ENCODE measurements at regions not wholly inside any gene's neighbourhood (a gene's known extent, or its start where the extent isn't known, plus 50 kb on each side); places are given as distances from the start of the nearest gene placed in this dataset.
A peak's percentile ranks its signal among the peaks of the same experiment; 100 is the strongest.

DNA sequence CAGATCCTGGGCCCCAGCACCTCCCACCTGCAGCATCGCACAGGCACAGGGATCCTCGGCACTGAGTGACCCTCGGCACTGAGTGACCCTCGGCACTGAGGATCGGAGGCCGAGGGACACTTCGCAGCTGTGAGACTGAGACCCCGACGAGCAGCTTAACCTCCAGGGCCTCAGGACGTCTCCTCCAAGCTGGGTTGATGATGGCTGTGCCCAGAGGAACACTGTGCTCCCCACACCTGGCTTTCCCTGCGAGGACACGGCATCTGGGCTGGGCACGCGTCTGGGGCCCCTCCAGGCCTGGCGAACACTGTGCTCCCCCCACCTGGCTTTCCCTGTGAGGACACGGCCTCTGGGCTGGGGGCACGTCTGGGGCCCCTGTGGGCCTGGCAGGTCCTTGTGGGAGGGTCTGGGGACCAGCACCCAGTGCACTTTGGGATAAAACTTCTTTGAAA lies 158.3 kb upstream of the PPP2R2D start:
- no peaks in the 10 kb centered on the region for H3K79me2 ChIP-seq
- H3K36me3 ChIP-seq (replicated peaks; ENCODE audit: insufficient read depth, low read depth), result no peaks in the 10 kb centered on the region
- no peak for TF ChIP-seq EZH2phosphoT487 (IDR thresholded peaks at IDR 0.05; ENCODE audit: low read depth, severe bottlenecking, unreplicated experiment)
- TF ChIP-seq EZH2 (IDR thresholded peaks at IDR 0.05; ENCODE audit: borderline replicate concordance), result no peak
- H3K4me2 ChIP-seq, result no peak overlapping the region
- WGBS (ENCODE audit: low lambda C conversion rate, missing lambda C conversion rate), result 97% methylated on average over 17 of the region's 17 CpGs
- DNase-seq (ENCODE audit: low spot score), result no peak
- H2AFZ ChIP-seq, result no peak overlapping the region
- no peaks in the 10 kb centered on the region for H4K20me1 ChIP-seq (ENCODE audit: insufficient read depth, poor library complexity, severe bottlenecking)
- H3K4me1 ChIP-seq (ENCODE audit: insufficient read depth), result peaks cover 8% of the 10 kb centered on the region
- H3K9me2 ChIP-seq (replicated peaks; ENCODE audit: insufficient read depth), result no peaks in the 10 kb centered on the region
- no peak overlapping the region for H3K4me3 ChIP-seq
- no peaks in the 10 kb centered on the region for H3K9me3 ChIP-seq (ENCODE audit: low read depth)
- H3K27ac ChIP-seq, result no peak overlapping the region
- no peaks in the 10 kb centered on the region for H3K27me3 ChIP-seq

GRCh38 chr10:131743190-131744151 lies 157.3 kb upstream of the PPP2R2D start:
- no peaks in the 10 kb centered on the region for H3K79me2 ChIP-seq
- TF ChIP-seq EZH2phosphoT487 (IDR thresholded peaks at IDR 0.05; ENCODE audit: low read depth, severe bottlenecking, unreplicated experiment) (no peak), EZH2 (IDR thresholded peaks at IDR 0.05; ENCODE audit: borderline replicate concordance) (no peak), CTCF (IDR thresholded peaks at IDR 0.05; ENCODE audit: poor library complexity) (no peak)
- H3K9me3 ChIP-seq (ENCODE audit: low read depth), result no peaks in the 10 kb centered on the region
- peaks cover 16% of the 10 kb centered on the region for H3K4me1 ChIP-seq (ENCODE audit: insufficient read depth)
- H3K4me3 ChIP-seq, result no peak overlapping the region
- H3K27ac ChIP-seq, result no peak overlapping the region
- DNase-seq (ENCODE audit: low spot score), result peak; percentile 46
- WGBS (ENCODE audit: low lambda C conversion rate, missing lambda C conversion rate), result 60% methylated on average over 24 of the region's 24 CpGs
- no peaks in the 10 kb centered on the region for H3K27me3 ChIP-seq
- H3K9me2 ChIP-seq (replicated peaks; ENCODE audit: insufficient read depth), result no peaks in the 10 kb centered on the region
- H3K36me3 ChIP-seq (replicated peaks; ENCODE audit: insufficient read depth, low read depth), result no peaks in the 10 kb centered on the region
- H4K20me1 ChIP-seq (ENCODE audit: insufficient read depth, poor library complexity, severe bottlenecking), result no peaks in the 10 kb centered on the region
- no peak overlapping the region for H2AFZ ChIP-seq
- no peak overlapping the region for H3K4me2 ChIP-seq

GRCh38 chr10:131744346-131744745 lies 156.5 kb upstream of the PPP2R2D start:
- Histone ChIP-seq H3K4me1 (ENCODE audit: insufficient read depth) (peaks cover 24% of the 10 kb centered on the region), H3K27me3 (no peaks in the 10 kb centered on the region)
- WGBS (ENCODE audit: low lambda C conversion rate, missing lambda C conversion rate), result 77% methylated on average over 9 of the region's 10 CpGs

More at GRCh38 chr10:131744346-131744745, 156.5 kb upstream of the PPP2R2D start:
- no peaks in the 10 kb centered on the region for H3K9me3 ChIP-seq (ENCODE audit: low read depth)
- TF ChIP-seq CTCF (IDR thresholded peaks at IDR 0.05; ENCODE audit: poor library complexity), result no peak
- no peak for TF ChIP-seq EZH2 (IDR thresholded peaks at IDR 0.05; ENCODE audit: borderline replicate concordance)
- no peak for TF ChIP-seq EZH2phosphoT487 (IDR thresholded peaks at IDR 0.05; ENCODE audit: low read depth, severe bottlenecking, unreplicated experiment)
- DNase-seq (ENCODE audit: low spot score), result no peak
- no peaks in the 10 kb centered on the region for H3K79me2 ChIP-seq
- H3K9me2 ChIP-seq (replicated peaks; ENCODE audit: insufficient read depth), result no peaks in the 10 kb centered on the region
- H3K4me3 ChIP-seq, result no peak overlapping the region
- no peaks in the 10 kb centered on the region for H4K20me1 ChIP-seq (ENCODE audit: insufficient read depth, poor library complexity, severe bottlenecking)
- H3K4me2 ChIP-seq, result no peak overlapping the region
- no peaks in the 10 kb centered on the region for H3K36me3 ChIP-seq (replicated peaks; ENCODE audit: insufficient read depth, low read depth)
- no peak overlapping the region for H2AFZ ChIP-seq
- H3K27ac ChIP-seq, result no peak overlapping the region
